ENCODE measurements at regions not wholly inside any gene's neighbourhood (a gene's known extent, or its start where the extent isn't known, plus 50 kb on each side); places are given as distances from the start of the nearest gene placed in this dataset.
A peak's percentile ranks its signal among the peaks of the same experiment; 100 is the strongest.

DNA sequence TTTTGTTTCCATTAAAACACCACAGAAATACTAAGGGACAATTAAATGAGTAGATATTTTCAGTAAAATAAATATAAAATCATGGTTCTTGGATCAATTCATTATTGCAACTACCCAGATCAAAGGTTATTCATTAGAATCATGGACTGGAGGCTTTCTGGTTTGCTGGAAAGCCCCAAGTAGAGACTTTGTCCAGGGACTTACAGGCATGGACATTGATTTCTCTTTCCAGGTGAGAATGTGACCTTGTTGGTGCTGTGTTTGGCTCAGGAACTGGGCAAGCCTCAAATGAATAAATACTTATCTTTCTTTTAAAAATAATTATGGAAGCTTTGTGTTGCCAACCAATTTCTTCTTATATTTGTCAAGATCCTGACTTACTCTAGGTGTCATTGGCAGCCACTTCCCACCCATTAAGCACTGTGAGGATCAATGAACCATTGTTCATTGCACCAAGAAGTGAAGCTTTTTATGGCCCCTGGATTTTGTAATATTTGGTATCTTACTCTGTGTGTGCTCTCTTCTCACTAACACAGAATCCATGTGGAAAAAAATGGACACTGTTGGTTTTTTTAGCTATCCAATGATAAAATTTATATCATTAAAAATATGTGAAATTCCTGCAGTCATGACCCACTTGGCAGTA lies 205.8 kb upstream of the NRXN1 start:
- DNase-seq (ENCODE audit: low spot score) = no peak

DNA sequence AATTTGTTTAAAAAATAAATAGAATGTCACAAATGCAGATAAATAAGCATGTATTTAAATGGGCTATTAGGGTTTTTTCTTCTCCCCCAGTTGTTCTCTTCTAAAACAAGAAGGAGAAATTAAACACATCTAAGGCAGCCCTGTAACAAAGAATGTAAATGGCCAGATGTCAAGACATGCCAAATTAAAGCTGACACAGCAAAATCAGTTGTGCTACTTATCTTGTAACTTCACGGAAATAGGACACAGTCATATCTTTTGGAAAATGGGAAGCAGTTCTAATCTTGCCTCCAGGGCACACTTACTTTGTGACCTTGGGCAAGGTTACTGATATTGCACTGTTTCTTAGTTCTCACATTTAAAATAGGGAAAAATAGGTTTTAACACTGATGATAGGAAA lies 200.1 kb upstream of the NRXN1 start:
- DNase-seq (ENCODE audit: low spot score) = no peak

DNA sequence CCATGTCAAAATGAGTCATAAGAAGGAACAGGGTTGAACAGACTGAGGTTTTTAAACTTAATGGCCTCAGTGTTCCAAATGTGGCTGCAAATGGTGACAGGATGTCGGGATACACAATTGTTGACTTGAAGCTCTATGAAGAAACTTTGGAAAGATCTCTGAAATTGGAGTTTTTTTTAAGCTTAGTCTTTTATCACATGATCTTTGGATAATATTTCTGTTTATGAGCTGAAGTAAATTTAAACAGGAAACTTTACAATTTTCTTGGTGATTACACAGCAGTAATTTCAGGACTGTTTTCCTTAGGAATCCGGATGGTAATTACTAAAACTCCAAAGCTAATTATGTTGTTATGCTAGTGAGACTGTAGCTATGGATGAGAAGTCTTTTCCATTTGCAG lies 199.1 kb upstream of the NRXN1 start:
- DNase-seq (ENCODE audit: low spot score) = no peak

DNA sequence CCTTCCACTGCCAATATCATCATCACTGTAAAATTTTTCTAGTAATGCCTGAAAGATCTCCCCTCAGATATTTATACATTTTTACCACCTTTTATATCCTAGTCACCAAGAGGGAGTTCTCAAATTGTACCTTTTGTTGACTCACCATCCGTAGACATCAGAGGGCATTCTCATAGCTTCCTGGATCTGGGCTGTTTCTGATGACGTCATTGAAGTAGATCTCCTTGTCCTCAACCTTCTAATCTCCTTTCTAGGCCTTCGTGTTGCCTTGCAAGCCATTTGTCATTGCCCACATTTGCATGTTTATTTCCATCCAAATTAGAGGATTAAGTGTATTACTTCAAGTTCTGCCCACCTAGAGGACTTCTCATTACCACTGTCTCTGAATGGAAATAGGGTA lies 193.4 kb upstream of the NRXN1 start:
- no peak for DNase-seq (ENCODE audit: low spot score)

DNA sequence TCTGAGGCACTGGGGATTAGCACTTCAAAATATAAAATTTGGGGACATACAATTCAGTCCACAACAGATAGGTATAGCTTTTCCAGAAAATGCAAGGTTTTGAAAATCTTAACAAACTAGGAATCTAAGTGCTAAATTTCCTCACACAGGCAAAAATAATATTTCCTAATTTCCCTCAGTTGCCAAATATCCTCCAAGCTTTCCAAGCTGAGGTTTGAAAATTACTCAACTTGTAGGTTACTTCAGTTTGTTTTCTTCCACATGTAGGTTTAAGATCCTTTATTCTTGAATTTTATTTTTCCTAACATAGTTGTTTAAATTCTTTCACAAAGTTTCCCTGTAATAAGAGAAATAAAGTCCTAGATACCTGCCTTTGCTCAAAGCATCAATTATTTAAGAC lies 192.9 kb upstream of the NRXN1 start:
- no peak for DNase-seq (ENCODE audit: low spot score)

DNA sequence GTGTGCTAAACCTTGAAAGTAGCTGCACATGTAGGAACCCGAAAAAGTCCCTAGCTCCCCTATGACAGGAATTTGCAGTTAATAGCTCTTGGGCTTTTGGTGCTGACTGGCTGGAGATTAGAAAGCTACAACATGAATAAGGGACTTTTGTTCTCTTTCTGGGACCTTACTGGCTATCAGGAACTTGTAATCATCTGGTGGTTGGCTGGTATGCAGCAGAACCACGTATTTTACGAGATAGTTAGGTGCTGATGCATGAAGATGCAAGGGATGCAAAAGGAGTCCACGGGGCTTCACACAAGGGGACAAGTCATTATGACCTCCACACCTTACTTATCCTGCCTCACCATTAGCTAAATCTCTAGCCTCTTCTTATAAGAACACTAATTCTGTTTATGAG lies 190.2 kb upstream of the NRXN1 start:
- DNase-seq (ENCODE audit: low spot score) = no peak

DNA sequence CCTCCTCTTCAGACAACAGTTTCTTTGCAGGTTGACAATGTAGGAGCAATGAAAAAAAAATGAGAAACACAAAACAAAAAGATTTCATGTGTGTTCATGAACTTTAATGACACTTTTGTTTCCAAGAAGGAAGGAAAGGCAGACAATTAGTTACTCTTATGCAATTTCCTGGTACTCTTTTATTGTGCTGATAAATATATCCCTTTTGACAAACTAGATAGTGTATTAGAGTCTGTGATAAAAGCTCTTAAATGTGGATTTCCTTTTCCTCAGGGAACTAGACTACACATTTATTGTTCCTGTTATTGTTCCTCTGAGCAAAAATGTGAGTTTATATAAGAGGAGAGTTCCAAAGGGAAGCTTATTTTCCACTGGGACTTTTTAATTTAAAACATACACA lies 188.7 kb upstream of the NRXN1 start:
- DNase-seq (ENCODE audit: low spot score) = no peak

DNA sequence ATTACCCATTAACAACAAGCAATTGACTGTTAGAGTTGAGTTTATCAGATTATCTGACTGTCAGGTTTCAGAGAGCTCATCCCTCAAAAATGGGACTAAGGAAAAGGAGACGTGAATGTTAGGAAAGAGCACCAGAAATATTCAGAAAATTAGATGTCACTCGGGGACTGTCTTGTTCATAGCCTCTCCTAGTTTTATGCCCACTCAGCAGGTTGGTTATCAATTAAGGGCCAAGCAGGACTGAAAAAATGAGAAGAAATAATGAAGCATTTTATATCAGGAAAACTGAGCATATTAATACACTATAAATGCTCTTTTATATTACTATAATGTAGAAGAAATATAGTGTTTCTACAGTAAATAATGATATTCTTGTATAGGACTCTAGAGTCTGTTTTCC lies 188.1 kb upstream of the NRXN1 start:
- no peak for DNase-seq (ENCODE audit: low spot score)

DNA sequence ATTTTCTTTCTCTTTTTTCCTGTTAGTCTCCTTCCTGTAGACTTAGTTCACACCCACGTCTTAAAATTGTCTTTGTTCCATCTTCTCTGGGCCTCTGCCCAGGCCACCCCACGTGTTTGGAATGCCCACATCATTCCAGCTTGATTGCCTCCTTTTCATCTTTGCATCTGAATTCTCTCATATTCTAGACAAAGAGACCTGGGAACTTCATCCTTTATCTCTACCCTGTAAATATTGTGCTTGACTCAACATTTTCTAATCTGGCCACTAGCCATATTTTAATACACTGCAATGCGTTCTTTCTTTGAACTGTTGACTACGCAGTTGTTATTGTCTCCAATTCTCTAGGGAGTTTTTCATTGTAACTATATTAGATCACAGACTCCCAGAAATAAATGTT lies 187.5 kb upstream of the NRXN1 start:
- peak; percentile 29 for DNase-seq (ENCODE audit: low spot score)

DNA sequence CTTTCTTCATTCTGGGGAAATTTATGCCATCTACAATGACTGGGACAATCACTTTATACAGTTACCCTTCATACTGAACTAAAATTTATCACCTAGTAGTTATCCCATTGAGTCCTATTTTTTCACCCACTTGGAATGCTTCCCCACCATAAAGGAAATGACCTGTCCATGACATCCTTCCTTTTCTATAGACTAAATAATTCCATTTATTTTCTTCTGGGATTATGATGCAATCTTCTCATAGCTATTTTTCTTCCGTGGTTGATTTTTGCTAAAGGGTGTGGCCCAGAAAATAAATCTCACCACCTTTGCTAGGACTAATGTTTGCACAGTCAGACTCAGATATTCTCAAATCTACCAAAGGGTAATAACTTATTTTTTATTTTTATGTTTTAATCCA lies 186.1 kb upstream of the NRXN1 start:
- DNase-seq (ENCODE audit: low spot score) = peak; percentile 23

DNA sequence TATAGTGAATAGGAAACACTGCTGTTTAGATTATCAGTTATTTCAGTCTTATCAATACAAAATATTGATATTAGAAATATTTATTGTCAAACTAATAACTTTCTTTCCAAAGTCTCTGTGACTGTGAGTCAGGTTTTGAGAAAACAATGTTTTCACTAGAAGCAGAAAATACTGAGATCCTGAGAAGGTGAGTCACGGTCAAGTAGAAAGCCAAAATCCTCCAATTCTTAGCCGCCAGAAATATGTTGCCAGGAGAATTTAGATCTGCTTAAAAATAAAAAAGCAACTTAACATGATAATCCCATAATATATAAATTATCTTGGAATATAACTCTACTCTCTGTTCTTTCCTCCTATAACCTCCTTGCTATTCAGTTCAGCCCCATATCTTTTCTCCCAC lies 181.9 kb upstream of the NRXN1 start:
- DNase-seq (ENCODE audit: low spot score) = no peak

DNA sequence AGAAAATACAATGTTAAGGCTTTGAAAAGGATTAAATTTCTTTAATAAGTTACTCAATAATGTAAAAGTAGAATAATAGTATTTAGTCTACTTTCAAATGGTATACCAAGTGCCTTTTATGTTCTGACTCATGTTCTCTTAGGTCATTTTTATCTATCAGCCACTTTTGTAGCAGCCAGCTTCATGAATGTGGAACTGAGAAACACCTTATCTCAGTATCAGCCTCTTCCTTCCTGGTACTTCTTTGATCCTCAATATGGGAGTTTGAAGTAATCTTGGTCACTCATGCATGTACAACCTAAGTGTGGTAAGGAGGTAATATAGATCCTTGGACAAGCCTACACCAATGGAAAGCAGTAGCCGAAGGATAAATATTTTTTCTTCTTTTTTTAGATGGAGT lies 180.4 kb upstream of the NRXN1 start:
- DNase-seq (ENCODE audit: low spot score) = no peak

DNA sequence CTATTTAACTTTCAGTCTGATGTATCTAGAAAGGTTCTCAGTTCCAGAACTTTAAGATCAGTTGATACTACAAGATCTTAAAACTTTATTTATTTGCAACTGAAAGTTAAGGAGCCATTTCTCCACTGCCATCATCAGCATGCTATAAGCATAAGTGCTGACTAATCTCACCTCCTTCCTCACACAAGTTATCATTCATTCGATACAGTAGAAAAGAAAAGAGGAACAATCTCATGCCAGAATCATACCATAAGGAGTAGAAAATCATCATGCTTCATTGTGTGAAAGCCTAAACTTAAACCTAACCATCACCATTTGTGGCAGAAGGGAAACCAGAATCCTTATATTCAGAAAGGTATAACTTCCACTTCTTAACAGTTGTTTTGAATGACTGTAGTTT lies 176.6 kb upstream of the NRXN1 start:
- no peak for DNase-seq (ENCODE audit: low spot score)

DNA sequence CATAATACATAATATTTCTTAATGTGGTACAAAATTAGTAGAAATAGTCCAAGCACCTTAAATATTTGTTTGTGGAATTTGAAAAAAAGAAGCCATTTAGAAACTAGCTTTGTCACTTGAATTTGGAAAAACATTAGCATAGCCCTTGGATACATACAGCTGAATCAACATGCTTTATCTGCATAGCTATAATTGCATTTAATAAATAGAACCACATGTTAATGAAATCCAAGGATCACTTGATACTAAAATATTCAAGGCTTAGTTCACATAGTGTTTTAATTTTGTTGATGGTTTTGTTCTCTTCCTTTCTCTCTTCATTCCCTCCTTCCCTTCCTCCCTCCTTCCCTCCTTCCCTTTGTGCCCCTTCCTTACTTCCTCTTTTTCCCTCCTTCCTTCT lies 169.4 kb upstream of the NRXN1 start:
- no peak for DNase-seq (ENCODE audit: low spot score)

DNA sequence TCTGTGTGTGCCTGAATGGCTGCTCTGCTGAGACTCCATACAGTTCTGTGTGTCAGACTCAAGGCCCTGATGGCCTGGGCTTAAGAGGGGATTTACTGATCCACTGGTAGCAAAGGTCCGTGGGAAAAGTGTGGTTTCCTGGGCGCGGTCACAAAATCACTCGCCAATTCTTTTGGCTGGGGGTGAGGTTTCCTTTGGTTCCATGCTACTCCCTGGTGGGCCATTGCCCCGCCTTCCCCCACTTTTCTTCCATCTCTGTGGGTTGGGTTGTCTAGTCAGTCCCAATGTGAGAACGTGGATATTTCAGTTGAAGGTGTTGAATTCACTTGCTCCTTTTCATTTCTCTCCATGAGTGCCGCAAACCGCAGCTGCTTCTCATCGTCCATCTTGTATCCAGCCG lies 162.7 kb upstream of the NRXN1 start:
- DNase-seq (ENCODE audit: low spot score) = no peak

DNA sequence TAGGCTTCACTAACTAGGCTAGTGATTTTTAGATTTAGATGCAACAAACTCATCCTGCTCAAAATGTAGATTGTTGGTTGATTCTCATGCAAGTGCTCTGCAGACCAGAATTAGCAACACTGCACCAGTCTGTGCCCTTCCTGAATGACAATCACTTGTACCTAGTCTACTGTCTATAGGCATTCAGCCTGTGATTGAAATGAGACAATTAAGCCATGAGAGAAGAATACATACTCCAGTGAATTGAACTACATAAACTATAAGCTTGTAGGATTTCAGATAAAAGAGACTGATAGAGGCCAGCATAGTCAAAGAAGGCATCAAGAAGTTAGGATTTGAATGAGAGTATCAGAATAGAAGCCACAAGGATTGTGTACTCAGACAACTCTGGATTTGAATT lies 138.3 kb upstream of the NRXN1 start:
- no peak for DNase-seq (ENCODE audit: low spot score)

DNA sequence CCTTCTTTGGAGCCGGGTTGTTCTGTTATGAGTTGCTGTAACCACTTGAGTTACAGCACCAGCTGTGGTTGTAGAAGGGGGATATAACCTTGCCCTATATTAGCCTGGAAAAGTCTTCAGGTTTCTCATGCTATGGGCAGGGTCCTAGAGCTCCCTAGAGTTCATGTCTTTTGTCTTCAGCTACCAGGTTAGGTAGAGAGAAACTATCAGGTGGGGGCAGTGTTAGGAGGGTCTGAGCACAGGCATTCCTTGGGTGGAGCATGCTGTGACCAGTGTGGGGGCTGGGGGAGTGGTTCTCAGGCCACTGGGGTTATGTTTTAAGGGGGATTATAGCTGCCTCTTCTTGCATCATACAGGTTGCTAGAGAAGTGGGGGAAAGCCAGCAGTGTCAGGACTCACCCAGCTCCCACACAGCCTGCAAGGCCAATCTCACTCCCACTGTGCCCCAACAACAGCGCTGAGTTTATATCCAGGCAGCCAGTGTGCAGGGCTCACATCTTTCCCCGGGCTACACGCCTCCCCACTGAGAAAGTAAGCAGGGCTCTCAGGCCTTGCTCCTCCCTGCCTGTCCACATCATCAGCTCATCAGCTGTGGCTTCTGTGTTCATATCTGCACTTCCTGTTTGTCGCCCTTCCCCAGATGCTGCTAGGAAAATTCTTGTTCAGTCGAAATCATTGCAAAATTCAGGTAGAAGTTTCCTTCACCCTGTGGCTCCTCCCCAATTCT lies 133.8 kb upstream of the NRXN1 start:
- peak; percentile 52 for DNase-seq (ENCODE audit: low spot score)

DNA sequence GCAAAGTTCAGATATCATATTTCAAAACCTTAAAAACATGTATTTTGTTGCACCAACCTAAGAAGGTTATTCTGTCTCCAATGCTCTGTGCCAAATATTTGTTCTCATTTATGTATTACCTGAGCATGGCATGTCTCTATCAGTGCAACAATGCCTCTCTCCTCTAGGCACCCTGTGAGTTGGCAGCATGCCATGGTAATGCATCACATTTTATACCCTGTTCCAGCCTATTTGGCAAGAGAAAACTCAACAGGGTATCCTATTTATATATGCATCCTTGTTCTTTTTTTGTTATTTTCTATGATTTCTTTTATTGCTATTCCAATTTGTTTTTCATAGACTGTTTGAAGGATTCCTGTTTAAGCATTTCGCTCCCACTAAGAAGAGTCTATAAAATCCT lies 126.3 kb upstream of the NRXN1 start:
- DNase-seq (ENCODE audit: low spot score) = no peak

DNA sequence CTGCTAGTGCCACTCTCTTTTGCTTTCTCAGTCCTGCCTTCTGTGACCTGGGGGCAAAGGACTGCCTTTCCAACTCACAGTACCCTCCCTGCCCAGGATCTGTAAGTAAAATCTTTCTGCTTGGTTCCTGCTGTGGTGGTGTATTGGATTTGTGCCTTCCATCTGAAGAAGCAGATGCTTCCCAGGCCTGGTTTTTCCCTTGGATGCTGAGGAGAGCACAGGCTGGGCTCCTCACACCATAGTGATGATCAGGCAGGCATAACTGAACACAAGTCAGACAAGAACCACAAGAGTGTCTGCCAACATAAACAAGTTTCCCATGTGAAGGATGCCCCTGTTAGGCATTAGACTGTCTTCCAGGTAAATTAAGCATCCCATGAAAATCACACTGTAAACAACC lies 121.3 kb upstream of the NRXN1 start:
- no peak for DNase-seq (ENCODE audit: low spot score)

DNA sequence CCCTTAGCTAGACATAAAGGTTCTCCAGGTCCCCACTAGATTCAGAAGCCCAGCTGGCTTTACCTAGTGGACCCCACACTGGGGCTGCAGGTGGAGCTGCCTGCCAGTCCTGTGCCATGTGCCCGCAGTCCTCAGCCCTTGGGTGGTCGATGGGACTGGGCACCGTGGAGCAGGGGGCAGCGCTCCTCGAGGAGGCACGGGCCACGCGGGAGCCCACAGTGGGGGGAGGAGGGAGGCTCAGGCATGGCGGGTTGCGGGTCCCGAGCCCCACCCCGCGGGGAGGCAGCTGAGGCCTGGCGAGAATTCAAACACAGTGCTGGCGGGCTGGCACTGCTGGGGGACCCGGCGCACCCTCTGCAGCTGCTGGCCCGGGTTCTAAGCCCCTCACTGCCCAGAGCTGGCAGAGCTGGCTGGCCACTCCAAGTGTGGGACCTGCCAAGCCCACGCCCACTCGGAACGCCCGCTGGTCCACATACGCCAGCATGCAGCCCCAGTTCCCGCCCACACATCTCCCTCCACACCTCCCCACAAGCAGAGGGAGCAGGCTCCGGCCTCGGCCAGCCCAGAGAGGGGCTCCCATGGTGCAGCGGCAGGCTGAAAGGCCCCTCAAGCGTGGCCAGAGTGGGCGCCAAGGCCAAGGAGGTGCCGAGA lies 119.7 kb upstream of the NRXN1 start:
- no peak for DNase-seq (ENCODE audit: low spot score)

DNA sequence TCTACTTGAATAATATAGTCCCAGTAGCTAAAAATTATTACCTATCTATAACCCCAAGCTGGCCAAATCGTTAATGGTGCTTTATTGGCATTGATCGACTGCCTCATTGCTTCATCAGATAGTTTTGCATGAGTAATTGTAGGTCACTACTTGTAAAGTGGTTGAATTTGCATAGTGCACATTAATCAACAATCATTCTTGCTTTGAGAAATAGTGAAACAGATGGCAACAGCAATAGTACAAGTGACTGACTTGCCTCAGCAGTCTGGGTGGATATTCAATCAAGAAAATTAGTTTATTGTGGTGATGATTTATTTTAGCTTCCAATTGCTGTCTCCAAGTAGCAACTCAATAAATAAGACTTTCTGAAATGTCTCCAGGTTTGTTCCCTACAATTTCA lies 117.8 kb upstream of the NRXN1 start:
- DNase-seq (ENCODE audit: low spot score) = no peak

DNA sequence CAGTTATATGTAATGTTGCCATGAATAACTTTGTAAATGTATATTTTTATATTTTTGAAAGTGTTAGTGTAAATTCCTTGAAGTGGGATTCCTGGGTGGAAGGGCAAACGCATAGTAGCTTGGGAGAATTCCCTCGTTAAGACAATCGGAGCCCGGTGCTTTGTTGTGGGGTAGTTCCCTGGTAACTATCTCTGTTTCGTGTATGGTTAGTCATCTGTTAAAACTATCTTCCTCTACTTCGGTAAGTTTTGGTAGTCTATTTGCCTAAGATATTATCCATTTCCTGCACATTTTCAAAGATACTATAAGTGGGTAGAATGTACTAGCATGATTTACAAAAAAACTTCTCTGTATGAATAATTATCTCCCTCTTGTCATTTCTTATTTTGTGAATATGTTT lies 113.8 kb upstream of the NRXN1 start:
- DNase-seq (ENCODE audit: low spot score) = no peak

DNA sequence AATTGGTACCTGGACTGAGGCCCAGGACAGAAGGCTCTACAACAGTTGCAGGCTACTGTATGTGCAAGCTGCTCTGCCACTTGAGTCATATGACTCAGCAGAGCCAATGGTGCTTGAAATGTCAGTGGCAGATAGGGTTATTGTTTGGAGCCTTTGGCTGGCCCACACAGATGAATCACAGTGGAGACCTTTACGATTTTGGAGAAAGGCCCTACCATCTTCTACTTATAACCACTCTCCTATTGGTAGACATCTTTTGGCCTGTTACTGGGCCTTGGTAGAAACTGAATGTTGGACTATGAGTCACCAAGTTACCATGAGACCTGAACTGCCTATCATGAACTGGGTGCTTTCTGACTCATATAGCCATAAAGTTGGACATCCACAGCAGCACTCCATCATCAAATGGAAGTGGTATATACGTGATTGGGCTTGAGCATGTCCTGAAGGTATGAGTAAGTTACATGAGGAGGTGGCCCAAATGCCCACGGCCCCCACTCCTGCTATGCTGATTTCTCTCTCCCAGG lies 88.9 kb upstream of the NRXN1 start:
- peak; percentile 73 for DNase-seq (ENCODE audit: low spot score)
